Frontal cortex (tissue), 4 donors: ENCODE measurements at regions not wholly inside any gene's neighbourhood (a gene's known extent, or its start where the extent isn't known, plus 50 kb on each side); places are given as distances from the start of the nearest gene placed in this dataset. TPM values are rescaled to one million over a fixed set of nuclear protein-coding genes. Genes with fewer than 3 reads are reported as not detected.

Experiments
- DNase-seq, 2 donors: peaks; one replicate each; pipeline ENCODE4 v3.0.0; 2012; ENCODE audit warnings: low spot score in 2 of 2
- FAIRE-seq: peaks from 2 replicates; lab custom pipeline; 2012; peaks lifted over from hg19 to GRCh38; lab: Jason Lieb, UNC
- small RNA-seq: library from RNA; depleted of rRNA; stranded (forward); fragments of <200 nt; gene quantifications from one replicate; pipeline ENCODE3, GENCODE V24; 2014
- donor health status: control.
- donor health status: control.
- donor health status: control.

GRCh38 chr3:98957681-98958080 is 56.2 kb upstream of the DCBLD2 start:
- FAIRE-seq (no peak), DNase-seq (no peak)

- FAIRE-seq = no peak
Measured at GRCh38 chr3:98956008-98956407, 54.5 kb upstream of the DCBLD2 start.

GRCh38 chr3:98954791-98955604 is 53.5 kb upstream of the DCBLD2 start:
- DNase-seq = no peak
- FAIRE-seq = no peak

More at GRCh38 chr3:98956008-98956407, 54.5 kb upstream of the DCBLD2 start:
- DNase-seq = no peak

- FAIRE-seq = no peak
- no peak for DNase-seq
Measured at GRCh38 chr3:98954242-98954641, 52.7 kb upstream of the DCBLD2 start.

- DNase-seq (no peak), FAIRE-seq (no peak)
Measured at GRCh38 chr3:98952404-98952803, 50.9 kb upstream of the DCBLD2 start.

Small RNA genes lying in the stretch of these regions (small RNA-seq; reads per million reads assigned to genes)
- gene AC107297.1 = not detected
- gene RF00066 = not detected
